ENCODE measurements at regions not wholly inside any gene's neighbourhood (a gene's known extent, or its start where the extent isn't known, plus 50 kb on each side); places are given as distances from the start of the nearest gene placed in this dataset.

DNA sequence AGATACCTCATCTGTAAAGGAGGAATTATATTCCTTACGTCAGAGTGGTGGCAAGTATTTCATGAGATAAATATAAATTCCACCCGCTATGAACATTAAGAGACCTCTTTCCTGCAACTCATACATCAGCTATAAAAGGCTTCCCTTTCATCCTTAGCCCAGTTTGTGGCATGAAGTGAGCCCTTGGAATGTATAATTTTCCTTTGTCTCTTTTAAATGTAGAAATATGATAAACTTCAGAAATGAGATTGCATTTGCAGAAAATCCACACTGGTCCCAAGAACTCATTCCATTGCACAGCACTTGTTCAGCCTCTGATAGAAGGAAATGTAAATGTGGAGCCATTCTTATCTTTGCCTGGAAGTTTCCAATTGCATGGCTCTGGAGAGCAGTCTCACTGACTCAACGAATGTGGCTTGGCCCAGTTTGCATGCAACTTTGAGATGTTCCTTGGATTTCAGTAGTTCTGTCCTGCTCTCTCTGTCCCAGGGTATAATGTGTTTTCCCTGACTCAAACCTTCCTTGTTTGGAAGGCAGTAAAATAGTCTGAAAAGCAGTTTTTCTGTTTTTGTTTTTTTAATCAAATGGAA lies 746.4 kb downstream of the CDH11 start:
- no peak overlapping the region for H3K4me3 ChIP-seq (ENCODE audit: low read depth, low read length)

DNA sequence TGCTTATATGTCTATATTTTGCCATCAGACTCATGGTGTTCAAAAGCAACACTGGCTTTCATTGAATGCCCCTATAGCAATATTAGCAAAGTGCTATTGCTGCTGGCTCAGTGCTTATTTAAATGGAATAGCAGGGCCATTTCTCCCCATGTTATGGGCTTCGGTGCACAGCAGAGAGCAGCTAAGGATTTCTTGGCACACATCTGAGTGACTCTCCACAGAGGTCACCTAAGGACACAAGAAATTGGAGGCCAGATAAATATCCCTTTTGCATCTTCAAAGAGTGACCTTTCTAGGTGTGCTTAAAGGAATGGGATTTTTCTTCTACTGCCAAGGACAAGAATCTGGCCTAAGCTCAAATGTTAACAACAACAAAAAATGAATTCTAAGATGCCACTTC lies 751.8 kb downstream of the CDH11 start:
- H3K4me3 ChIP-seq (ENCODE audit: low read depth, low read length): no peak overlapping the region
- TF ChIP-seq, protein P1, sequence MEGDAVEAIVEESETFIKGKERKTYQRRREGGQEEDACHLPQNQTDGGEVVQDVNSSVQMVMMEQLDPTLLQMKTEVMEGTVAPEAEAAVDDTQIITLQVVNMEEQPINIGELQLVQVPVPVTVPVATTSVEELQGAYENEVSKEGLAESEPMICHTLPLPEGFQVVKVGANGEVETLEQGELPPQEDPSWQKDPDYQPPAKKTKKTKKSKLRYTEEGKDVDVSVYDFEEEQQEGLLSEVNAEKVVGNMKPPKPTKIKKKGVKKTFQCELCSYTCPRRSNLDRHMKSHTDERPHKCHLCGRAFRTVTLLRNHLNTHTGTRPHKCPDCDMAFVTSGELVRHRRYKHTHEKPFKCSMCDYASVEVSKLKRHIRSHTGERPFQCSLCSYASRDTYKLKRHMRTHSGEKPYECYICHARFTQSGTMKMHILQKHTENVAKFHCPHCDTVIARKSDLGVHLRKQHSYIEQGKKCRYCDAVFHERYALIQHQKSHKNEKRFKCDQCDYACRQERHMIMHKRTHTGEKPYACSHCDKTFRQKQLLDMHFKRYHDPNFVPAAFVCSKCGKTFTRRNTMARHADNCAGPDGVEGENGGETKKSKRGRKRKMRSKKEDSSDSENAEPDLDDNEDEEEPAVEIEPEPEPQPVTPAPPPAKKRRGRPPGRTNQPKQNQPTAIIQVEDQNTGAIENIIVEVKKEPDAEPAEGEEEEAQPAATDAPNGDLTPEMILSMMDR (IDR thresholded peaks at IDR 0.05; ENCODE audit: borderline replicate concordance, insufficient read depth, low read depth, low read length): no peak

More for the DNA sequence above, 746.4 kb downstream of the CDH11 start:
- TF ChIP-seq, protein P1 (IDR thresholded peaks at IDR 0.05; ENCODE audit: borderline replicate concordance, insufficient read depth, low read depth, low read length): no peak

DNA sequence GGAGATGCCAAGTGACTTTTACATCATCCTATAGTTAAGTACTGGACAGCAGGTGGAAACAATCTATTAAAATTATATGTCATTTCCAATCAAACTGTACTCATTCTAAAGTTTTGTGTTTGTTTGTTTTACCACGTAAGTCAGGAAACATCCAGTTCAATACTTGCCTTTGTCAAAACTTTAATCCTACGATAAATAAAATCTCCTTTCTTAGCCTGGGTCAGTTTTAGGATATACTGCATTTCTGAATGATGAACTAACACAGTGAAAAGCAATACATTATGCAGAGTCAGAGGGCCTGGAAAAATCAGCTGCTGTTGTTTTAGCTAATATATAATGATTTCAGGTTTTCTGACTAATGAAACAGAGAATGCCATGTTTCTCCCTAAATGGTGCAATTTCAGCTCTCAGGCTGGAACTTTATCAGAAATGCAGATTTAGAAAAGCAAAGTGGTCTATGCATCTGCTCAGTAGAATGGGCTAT lies 756.4 kb downstream of the CDH11 start:
- no peak overlapping the region for H3K4me3 ChIP-seq (ENCODE audit: low read depth, low read length)
- TF ChIP-seq, protein P1 (IDR thresholded peaks at IDR 0.05; ENCODE audit: borderline replicate concordance, insufficient read depth, low read depth, low read length): no peak

DNA sequence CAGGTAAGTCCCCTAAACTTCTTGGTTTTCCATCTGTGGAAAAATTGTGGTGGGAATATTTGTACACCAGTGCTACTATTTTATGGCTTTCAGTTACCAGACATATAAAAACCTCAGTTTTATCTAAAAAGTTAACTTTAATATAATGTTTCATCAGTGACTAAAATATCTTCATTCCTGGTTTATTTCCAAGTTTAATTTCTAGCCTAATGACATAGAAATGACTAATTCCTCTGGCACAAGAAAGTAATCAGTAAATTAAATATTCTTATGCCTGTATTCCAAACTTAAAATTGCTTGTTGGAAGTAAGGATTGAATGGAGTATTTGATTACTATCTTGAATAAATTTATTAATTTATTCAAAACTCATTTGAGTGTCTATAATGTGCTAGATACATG lies 757.0 kb downstream of the CDH11 start:
- no peak overlapping the region for H3K4me3 ChIP-seq (ENCODE audit: low read depth, low read length)
- TF ChIP-seq, protein P1 (IDR thresholded peaks at IDR 0.05; ENCODE audit: borderline replicate concordance, insufficient read depth, low read depth, low read length): no peak

DNA sequence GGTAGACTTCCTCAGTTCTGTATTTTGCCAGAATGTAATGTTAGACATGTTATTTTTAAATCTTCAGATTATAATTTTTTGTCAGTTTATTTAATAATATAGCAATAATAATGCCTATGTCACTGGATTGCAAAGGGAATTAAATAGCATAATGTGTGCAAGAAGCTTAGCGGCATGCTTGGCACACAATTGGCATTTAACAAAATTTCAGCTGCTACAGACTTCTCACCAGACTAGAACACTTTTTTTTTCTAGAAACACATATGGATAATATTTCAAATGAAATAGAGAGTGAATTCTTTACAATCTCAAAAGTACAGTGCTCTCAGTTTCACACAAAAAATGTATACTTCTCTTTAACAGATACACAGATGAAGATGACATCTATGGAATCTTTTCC lies 757.4 kb downstream of the CDH11 start:
- TF ChIP-seq, protein P1 (IDR thresholded peaks at IDR 0.05; ENCODE audit: borderline replicate concordance, insufficient read depth, low read depth, low read length): no peak
- H3K4me3 ChIP-seq (ENCODE audit: low read depth, low read length): no peak overlapping the region

DNA sequence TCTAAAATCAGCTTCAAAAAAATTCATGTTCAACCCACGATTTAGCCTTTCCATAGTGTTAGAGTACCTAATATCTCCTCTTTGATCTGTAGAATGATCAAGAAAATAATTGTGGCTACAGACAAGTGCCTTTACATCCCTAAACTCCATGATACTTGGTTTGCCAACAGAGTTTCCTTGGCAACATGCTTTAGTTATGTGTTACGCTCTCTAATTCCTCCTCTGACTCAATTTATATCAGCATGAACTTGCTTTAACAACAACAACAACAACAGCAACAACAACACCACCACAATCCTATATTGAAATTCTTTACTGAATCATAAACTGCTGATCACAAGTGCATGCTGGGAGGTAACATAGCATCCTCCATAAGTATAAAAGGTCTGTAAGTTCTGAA lies 757.8 kb downstream of the CDH11 start:
- H3K4me3 ChIP-seq (ENCODE audit: low read depth, low read length): no peak overlapping the region
- TF ChIP-seq, protein P1 (IDR thresholded peaks at IDR 0.05; ENCODE audit: borderline replicate concordance, insufficient read depth, low read depth, low read length): no peak

DNA sequence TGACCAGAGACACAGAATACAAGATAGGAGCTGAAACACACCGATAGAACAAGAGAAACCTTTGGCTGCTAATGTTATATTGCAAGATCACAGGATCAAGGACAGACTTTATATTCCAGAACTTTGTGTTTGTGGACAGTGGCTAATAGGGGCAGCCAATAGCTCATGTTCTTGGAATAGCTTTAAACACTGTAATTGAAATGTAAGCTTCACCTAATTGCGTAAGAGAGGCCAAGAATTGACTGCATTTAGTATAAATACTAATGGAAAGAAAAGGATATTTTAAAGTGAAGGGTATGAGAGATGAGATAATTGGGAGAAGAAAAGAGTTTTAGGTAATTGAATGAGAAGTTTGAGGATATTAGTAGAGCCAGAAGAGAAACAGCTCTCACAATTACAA lies 758.8 kb downstream of the CDH11 start:
- TF ChIP-seq, protein P1 (IDR thresholded peaks at IDR 0.05; ENCODE audit: borderline replicate concordance, insufficient read depth, low read depth, low read length): no peak
- H3K4me3 ChIP-seq (ENCODE audit: low read depth, low read length): no peak overlapping the region

All from GM12875 (cell line).